ENCODE measurements at regions not wholly inside any gene's neighbourhood (a gene's known extent, or its start where the extent isn't known, plus 50 kb on each side); places are given as distances from the start of the nearest gene placed in this dataset.

- peaks cover 3% of the 10 kb centered on the region for H3K4me1 ChIP-seq (ENCODE audit: insufficient read depth, low read length, severe bottlenecking)
Measured at GRCh38 chr4:83174844-83175414, 60.4 kb upstream of the PLAC8 start.

GRCh38 chr4:83172371-83172770, 57.8 kb upstream of the PLAC8 start:
- no peak overlapping the region for H3K27ac ChIP-seq (ENCODE audit: low read depth, low read length, poor library complexity, severe bottlenecking)
- H3K79me2 ChIP-seq (ENCODE audit: insufficient read depth, low read length): no peaks in the 10 kb centered on the region
- H3K27me3 ChIP-seq (ENCODE audit: insufficient read depth, low read length): no peaks in the 10 kb centered on the region
- H3K4me2 ChIP-seq (ENCODE audit: low read length): no peak overlapping the region
- peaks cover 3% of the 10 kb centered on the region for H3K4me1 ChIP-seq (ENCODE audit: insufficient read depth, low read length, severe bottlenecking)
- no peak overlapping the region for H2AFZ ChIP-seq (ENCODE audit: low read length)
- TF ChIP-seq CTCF (IDR thresholded peaks at IDR 0.05; ENCODE audit: low read length) (no peak), EZH2 (IDR thresholded peaks at IDR 0.05; ENCODE audit: borderline replicate concordance, low read length) (no peak)
- H3K36me3 ChIP-seq (ENCODE audit: insufficient read depth, low read length): no peaks in the 10 kb centered on the region
- no peak overlapping the region for H3K4me3 ChIP-seq (ENCODE audit: low read depth, low read length, poor library complexity, severe bottlenecking)
- peaks cover 3% of the 10 kb centered on the region; the same call in 1 of the 2 replicates for H3K9me3 ChIP-seq (ENCODE audit: low read length)
- H4K20me1 ChIP-seq (ENCODE audit: insufficient read depth, low read length): no peaks in the 10 kb centered on the region
- H3F3A ChIP-seq (ENCODE audit: insufficient read depth, low read length): no peaks in the 10 kb centered on the region
- H3K9me2 ChIP-seq (ENCODE audit: low read depth, low read length): no peaks in the 10 kb centered on the region
- no peak overlapping the region for H3K9ac ChIP-seq (ENCODE audit: low read length)

More at GRCh38 chr4:83174844-83175414, 60.4 kb upstream of the PLAC8 start:
- H3K9me2 ChIP-seq (ENCODE audit: low read depth, low read length): no peaks in the 10 kb centered on the region
- peaks cover 3% of the 10 kb centered on the region; the same call in 1 of the 2 replicates for H3K9me3 ChIP-seq (ENCODE audit: low read length)
- TF ChIP-seq EZH2 (IDR thresholded peaks at IDR 0.05; ENCODE audit: borderline replicate concordance, low read length): no peak
- TF ChIP-seq CTCF (IDR thresholded peaks at IDR 0.05; ENCODE audit: low read length): no peak
- no peaks in the 10 kb centered on the region for H3K36me3 ChIP-seq (ENCODE audit: insufficient read depth, low read length)
- H3K4me3 ChIP-seq (ENCODE audit: low read depth, low read length, poor library complexity, severe bottlenecking): no peak overlapping the region
- no peaks in the 10 kb centered on the region for H4K20me1 ChIP-seq (ENCODE audit: insufficient read depth, low read length)
- H3F3A ChIP-seq (ENCODE audit: insufficient read depth, low read length): no peaks in the 10 kb centered on the region
- H3K79me2 ChIP-seq (ENCODE audit: insufficient read depth, low read length): no peaks in the 10 kb centered on the region
- no peaks in the 10 kb centered on the region; the same call in 1 of the 2 replicates for H3K27me3 ChIP-seq (ENCODE audit: insufficient read depth, low read length)
- no peak overlapping the region for H2AFZ ChIP-seq (ENCODE audit: low read length)
- no peak overlapping the region for H3K9ac ChIP-seq (ENCODE audit: low read length)
- no peak overlapping the region for H3K4me2 ChIP-seq (ENCODE audit: low read length)
- H3K27ac ChIP-seq (ENCODE audit: low read depth, low read length, poor library complexity, severe bottlenecking): no peak overlapping the region

- TF ChIP-seq CTCF (IDR thresholded peaks at IDR 0.05; ENCODE audit: low read length): no peak
- no peak for TF ChIP-seq EZH2 (IDR thresholded peaks at IDR 0.05; ENCODE audit: borderline replicate concordance, low read length)
- no peak overlapping the region for H3K4me3 ChIP-seq (ENCODE audit: low read depth, low read length, poor library complexity, severe bottlenecking)
- no peaks in the 10 kb centered on the region for H3F3A ChIP-seq (ENCODE audit: insufficient read depth, low read length)
- H3K4me2 ChIP-seq (ENCODE audit: low read length): no peak overlapping the region
- peaks cover 3% of the 10 kb centered on the region for H3K4me1 ChIP-seq (ENCODE audit: insufficient read depth, low read length, severe bottlenecking)
- no peaks in the 10 kb centered on the region for H3K36me3 ChIP-seq (ENCODE audit: insufficient read depth, low read length)
- no peaks in the 10 kb centered on the region for H3K27me3 ChIP-seq (ENCODE audit: insufficient read depth, low read length)
- no peak overlapping the region for H3K27ac ChIP-seq (ENCODE audit: low read depth, low read length, poor library complexity, severe bottlenecking)
- H3K79me2 ChIP-seq (ENCODE audit: insufficient read depth, low read length): no peaks in the 10 kb centered on the region
- no peaks in the 10 kb centered on the region for H3K9me2 ChIP-seq (ENCODE audit: low read depth, low read length)
- peaks cover 3% of the 10 kb centered on the region; the same call in 1 of the 2 replicates for H3K9me3 ChIP-seq (ENCODE audit: low read length)
- no peak overlapping the region for H3K9ac ChIP-seq (ENCODE audit: low read length)
- H2AFZ ChIP-seq (ENCODE audit: low read length): no peak overlapping the region
- no peaks in the 10 kb centered on the region for H4K20me1 ChIP-seq (ENCODE audit: insufficient read depth, low read length)
Measured at GRCh38 chr4:83171436-83172039, 57.0 kb upstream of the PLAC8 start.

All from OCI-LY1 (cell line).